ENCODE measurements at regions not wholly inside any gene's neighbourhood (a gene's known extent, or its start where the extent isn't known, plus 50 kb on each side); places are given as distances from the start of the nearest gene placed in this dataset.

GRCh38 chr15:62619526-62619925, 423.0 kb upstream of the TPM1 start:
- no peaks in the 10 kb centered on the region for H3K4me1 ChIP-seq (ENCODE audit: insufficient read depth, low read length)
- H3K4me3 ChIP-seq (ENCODE audit: low read length), result no peak overlapping the region
- H3K9me3 ChIP-seq (ENCODE audit: low read depth, low read length), result no peaks in the 10 kb centered on the region
- H3K27me3 ChIP-seq (ENCODE audit: insufficient read depth, low read length), result peaks cover 2% of the 10 kb centered on the region

- no peak overlapping the region for H3K4me3 ChIP-seq (ENCODE audit: low read length)
- H3K27me3 ChIP-seq (ENCODE audit: insufficient read depth, low read length), result peaks cover 2% of the 10 kb centered on the region
- H3K4me1 ChIP-seq (ENCODE audit: insufficient read depth, low read length), result no peaks in the 10 kb centered on the region
- no peaks in the 10 kb centered on the region for H3K9me3 ChIP-seq (ENCODE audit: low read depth, low read length)
These were observed 419.8 kb upstream of the TPM1 start for GRCh38 chr15:62622775-62623174.

- Histone ChIP-seq H3K9me3 (ENCODE audit: low read depth, low read length) (no peaks in the 10 kb centered on the region), H3K4me3 (ENCODE audit: low read length) (no peak overlapping the region), H3K27me3 (ENCODE audit: insufficient read depth, low read length) (peaks cover 2% of the 10 kb centered on the region), H3K4me1 (ENCODE audit: insufficient read depth, low read length) (no peaks in the 10 kb centered on the region)
These were observed 417.8 kb upstream of the TPM1 start for GRCh38 chr15:62624547-62625378.

GRCh38 chr15:62625429-62626033, 417.0 kb upstream of the TPM1 start:
- Histone ChIP-seq H3K4me1 (ENCODE audit: insufficient read depth, low read length) (no peaks in the 10 kb centered on the region), H3K9me3 (ENCODE audit: low read depth, low read length) (no peaks in the 10 kb centered on the region), H3K27me3 (ENCODE audit: insufficient read depth, low read length) (peaks cover 2% of the 10 kb centered on the region), H3K4me3 (ENCODE audit: low read length) (no peak overlapping the region)

GRCh38 chr15:62626903-62627302, 415.6 kb upstream of the TPM1 start:
- no peaks in the 10 kb centered on the region for H3K4me1 ChIP-seq (ENCODE audit: insufficient read depth, low read length)
- peaks cover 2% of the 10 kb centered on the region for H3K27me3 ChIP-seq (ENCODE audit: insufficient read depth, low read length)
- H3K4me3 ChIP-seq (ENCODE audit: low read length), result no peak overlapping the region
- H3K9me3 ChIP-seq (ENCODE audit: low read depth, low read length), result no peaks in the 10 kb centered on the region

GRCh38 chr15:62631076-62631724, 411.3 kb upstream of the TPM1 start:
- H3K27me3 ChIP-seq (ENCODE audit: insufficient read depth, low read length), result no peaks in the 10 kb centered on the region
- H3K4me1 ChIP-seq (ENCODE audit: insufficient read depth, low read length), result no peaks in the 10 kb centered on the region
- H3K4me3 ChIP-seq (ENCODE audit: low read length), result no peak overlapping the region
- H3K9me3 ChIP-seq (ENCODE audit: low read depth, low read length), result no peaks in the 10 kb centered on the region

- Histone ChIP-seq H3K4me3 (ENCODE audit: low read length) (no peak overlapping the region), H3K27me3 (ENCODE audit: insufficient read depth, low read length) (no peaks in the 10 kb centered on the region), H3K9me3 (ENCODE audit: low read depth, low read length) (no peaks in the 10 kb centered on the region), H3K4me1 (ENCODE audit: insufficient read depth, low read length) (peaks cover 4% of the 10 kb centered on the region)
These were observed 405.5 kb upstream of the TPM1 start for GRCh38 chr15:62636823-62637573.

- no peaks in the 10 kb centered on the region for H3K9me3 ChIP-seq (ENCODE audit: low read depth, low read length)
- H3K27me3 ChIP-seq (ENCODE audit: insufficient read depth, low read length), result no peaks in the 10 kb centered on the region
- peaks cover 4% of the 10 kb centered on the region for H3K4me1 ChIP-seq (ENCODE audit: insufficient read depth, low read length)
- no peak overlapping the region for H3K4me3 ChIP-seq (ENCODE audit: low read length)
These were observed 405.0 kb upstream of the TPM1 start for GRCh38 chr15:62637574-62637897.

- Histone ChIP-seq H3K27me3 (ENCODE audit: insufficient read depth, low read length) (no peaks in the 10 kb centered on the region), H3K9me3 (ENCODE audit: low read depth, low read length) (no peaks in the 10 kb centered on the region), H3K4me3 (ENCODE audit: low read length) (no peak overlapping the region), H3K4me1 (ENCODE audit: insufficient read depth, low read length) (peaks cover 4% of the 10 kb centered on the region)
These were observed 404.5 kb upstream of the TPM1 start for GRCh38 chr15:62637950-62638619.

- no peaks in the 10 kb centered on the region for H3K27me3 ChIP-seq (ENCODE audit: insufficient read depth, low read length)
- peaks cover 4% of the 10 kb centered on the region for H3K4me1 ChIP-seq (ENCODE audit: insufficient read depth, low read length)
- H3K9me3 ChIP-seq (ENCODE audit: low read depth, low read length), result no peaks in the 10 kb centered on the region
- H3K4me3 ChIP-seq (ENCODE audit: low read length), result no peak overlapping the region
These were observed 403.1 kb upstream of the TPM1 start for GRCh38 chr15:62639432-62639831.

- no peaks in the 10 kb centered on the region for H3K27me3 ChIP-seq (ENCODE audit: insufficient read depth, low read length)
- peaks cover 4% of the 10 kb centered on the region for H3K4me1 ChIP-seq (ENCODE audit: insufficient read depth, low read length)
- H3K4me3 ChIP-seq (ENCODE audit: low read length), result no peak overlapping the region
- H3K9me3 ChIP-seq (ENCODE audit: low read depth, low read length), result no peaks in the 10 kb centered on the region
These were observed 402.5 kb upstream of the TPM1 start for GRCh38 chr15:62639906-62640605.

- H3K9me3 ChIP-seq (ENCODE audit: low read depth, low read length), result no peaks in the 10 kb centered on the region
- H3K27me3 ChIP-seq (ENCODE audit: insufficient read depth, low read length), result no peaks in the 10 kb centered on the region
- no peak overlapping the region for H3K4me3 ChIP-seq (ENCODE audit: low read length)
- peaks cover 4% of the 10 kb centered on the region for H3K4me1 ChIP-seq (ENCODE audit: insufficient read depth, low read length)
These were observed 400.7 kb upstream of the TPM1 start for GRCh38 chr15:62641825-62642224.

- peaks cover 9% of the 10 kb centered on the region for H3K4me1 ChIP-seq (ENCODE audit: insufficient read depth, low read length)
These were observed 399.0 kb upstream of the TPM1 start for GRCh38 chr15:62643572-62643971.

GRCh38 chr15:62644216-62644888, 398.2 kb upstream of the TPM1 start:
- Histone ChIP-seq H3K27me3 (ENCODE audit: insufficient read depth, low read length) (no peaks in the 10 kb centered on the region), H3K4me1 (ENCODE audit: insufficient read depth, low read length) (peaks cover 14% of the 10 kb centered on the region), H3K4me3 (ENCODE audit: low read length) (no peak overlapping the region), H3K9me3 (ENCODE audit: low read depth, low read length) (no peaks in the 10 kb centered on the region)

More at GRCh38 chr15:62643572-62643971, 399.0 kb upstream of the TPM1 start:
- no peaks in the 10 kb centered on the region for H3K27me3 ChIP-seq (ENCODE audit: insufficient read depth, low read length)
- H3K9me3 ChIP-seq (ENCODE audit: low read depth, low read length), result no peaks in the 10 kb centered on the region
- no peak overlapping the region for H3K4me3 ChIP-seq (ENCODE audit: low read length)

Measured in mononuclear cell (primary cell).